Frontal cortex (tissue), 3 donors: ENCODE measurements at regions not wholly inside any gene's neighbourhood (a gene's known extent, or its start where the extent isn't known, plus 50 kb on each side); places are given as distances from the start of the nearest gene placed in this dataset.

Source experiments
- DNase-seq, 2 donors: peaks; one replicate each; pipeline ENCODE4 v3.0.0; 2012; ENCODE audit warnings: low spot score in 2 of 2
- FAIRE-seq: peaks from 2 replicates; lab custom pipeline; 2012; peaks lifted over from hg19 to GRCh38; lab: Jason Lieb, UNC
- donor health status: control.
- donor health status: control.
- donor health status: control.

GRCh38 chr19:31625056-31625455, 275.8 kb upstream of the TSHZ3 start:
- FAIRE-seq (no peak), DNase-seq (no peak)

- FAIRE-seq (no peak), DNase-seq (no peak)
Observed at GRCh38 chr19:31625575-31625974, 276.3 kb upstream of the TSHZ3 start.

- FAIRE-seq: no peak
- no peak for DNase-seq
Observed at GRCh38 chr19:31626941-31627340, 277.7 kb upstream of the TSHZ3 start.

- no peak for FAIRE-seq
- no peak for DNase-seq
Observed at GRCh38 chr19:31627620-31628365, 278.6 kb upstream of the TSHZ3 start.

- DNase-seq: no peak
- FAIRE-seq: no peak
Observed at GRCh38 chr19:31629579-31630363, 280.5 kb upstream of the TSHZ3 start.

GRCh38 chr19:31633014-31633413, 283.8 kb upstream of the TSHZ3 start:
- DNase-seq (no peak), FAIRE-seq (no peak)

- FAIRE-seq (no peak), DNase-seq (no peak)
Observed at GRCh38 chr19:31639306-31639705, 290.1 kb upstream of the TSHZ3 start.

GRCh38 chr19:31641591-31641990, 292.4 kb upstream of the TSHZ3 start:
- FAIRE-seq (no peak), DNase-seq (no peak)

GRCh38 chr19:31648347-31648746, 299.1 kb upstream of the TSHZ3 start:
- no peak for DNase-seq
- FAIRE-seq: no peak

- DNase-seq: no peak
- no peak for FAIRE-seq
Observed at GRCh38 chr19:31656507-31656906, 307.3 kb upstream of the TSHZ3 start.

GRCh38 chr19:31658993-31659896, 310.0 kb upstream of the TSHZ3 start:
- no peak for FAIRE-seq
- DNase-seq: no peak

- FAIRE-seq: no peak
- no peak for DNase-seq
Observed at GRCh38 chr19:31659897-31660210, 310.6 kb upstream of the TSHZ3 start.

- DNase-seq: no peak
- FAIRE-seq: no peak
Observed at GRCh38 chr19:31664096-31664495, 314.9 kb upstream of the TSHZ3 start.

- DNase-seq (no peak), FAIRE-seq (no peak)
Observed at GRCh38 chr19:31664997-31665396, 315.8 kb upstream of the TSHZ3 start.

- no peak for DNase-seq
- FAIRE-seq: no peak
Observed at GRCh38 chr19:31666126-31666525, 316.9 kb upstream of the TSHZ3 start.

- no peak for FAIRE-seq
- no peak for DNase-seq
Observed at GRCh38 chr19:31667106-31667505, 317.9 kb upstream of the TSHZ3 start.

- FAIRE-seq: no peak
- DNase-seq: no peak
Observed at GRCh38 chr19:31668921-31669320, 319.7 kb upstream of the TSHZ3 start.

GRCh38 chr19:31670931-31671330, 321.7 kb upstream of the TSHZ3 start:
- DNase-seq (no peak), FAIRE-seq (no peak)

GRCh38 chr19:31671411-31672035, 322.3 kb upstream of the TSHZ3 start:
- DNase-seq (no peak), FAIRE-seq (no peak)

GRCh38 chr19:31674503-31675192, 325.4 kb upstream of the TSHZ3 start:
- DNase-seq (no peak), FAIRE-seq (no peak)
